ENCODE measurements at regions not wholly inside any gene's neighbourhood (a gene's known extent, or its start where the extent isn't known, plus 50 kb on each side); places are given as distances from the start of the nearest gene placed in this dataset.

DNA sequence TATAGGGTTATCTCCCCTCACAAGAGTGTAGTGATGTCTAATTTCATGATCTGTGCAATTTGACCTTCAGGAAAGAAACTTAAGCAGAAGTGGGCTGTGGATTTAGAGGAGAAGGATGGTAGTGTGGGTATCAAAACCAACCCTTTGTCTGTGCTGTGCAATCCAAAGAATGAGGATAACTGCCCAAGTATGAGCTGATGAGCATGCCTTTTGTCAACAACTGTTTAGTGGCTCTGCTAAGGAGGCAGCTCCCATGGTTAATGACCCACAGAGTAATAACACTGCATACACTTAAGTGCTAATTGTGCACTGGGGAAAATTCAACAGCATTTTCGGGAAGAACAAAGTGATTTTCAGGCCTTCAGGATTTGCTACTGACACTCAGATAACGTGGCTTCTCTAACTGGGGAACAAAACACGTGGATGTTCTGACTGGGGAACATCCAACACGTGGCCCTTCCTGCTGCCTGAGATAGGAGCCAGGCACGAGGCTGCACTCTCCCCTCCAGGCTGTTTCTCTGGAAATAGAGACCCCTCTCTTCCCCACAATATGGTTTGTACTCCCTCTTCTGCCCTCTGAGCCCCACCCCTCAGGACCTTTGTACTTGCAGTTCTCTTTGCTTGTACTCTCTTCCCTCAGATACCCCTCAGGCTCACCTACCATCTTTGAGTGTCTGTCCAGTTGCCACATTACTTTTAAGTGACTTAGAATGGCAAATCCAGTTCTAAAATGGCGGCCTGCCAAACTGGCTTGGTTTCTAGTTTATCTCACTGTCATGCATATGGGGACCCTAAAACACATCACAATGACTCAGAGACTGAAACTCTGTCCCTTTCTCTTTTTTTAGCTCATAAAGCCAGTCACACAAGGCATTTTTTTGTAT is 234.9 kb upstream of the POU2AF2 start:
- no peaks in the 10 kb centered on the region for H3K27me3 ChIP-seq (ENCODE audit: insufficient read depth, low read depth, severe bottlenecking)
- H3K9me3 ChIP-seq (ENCODE audit: severe bottlenecking), result no peaks in the 10 kb centered on the region
- no peaks in the 10 kb centered on the region for H3K36me3 ChIP-seq
- DNase-seq, result no peak
- H3K4me3 ChIP-seq (ENCODE audit: low read depth, low read length), result no peak overlapping the region
- TF ChIP-seq, protein P1, sequence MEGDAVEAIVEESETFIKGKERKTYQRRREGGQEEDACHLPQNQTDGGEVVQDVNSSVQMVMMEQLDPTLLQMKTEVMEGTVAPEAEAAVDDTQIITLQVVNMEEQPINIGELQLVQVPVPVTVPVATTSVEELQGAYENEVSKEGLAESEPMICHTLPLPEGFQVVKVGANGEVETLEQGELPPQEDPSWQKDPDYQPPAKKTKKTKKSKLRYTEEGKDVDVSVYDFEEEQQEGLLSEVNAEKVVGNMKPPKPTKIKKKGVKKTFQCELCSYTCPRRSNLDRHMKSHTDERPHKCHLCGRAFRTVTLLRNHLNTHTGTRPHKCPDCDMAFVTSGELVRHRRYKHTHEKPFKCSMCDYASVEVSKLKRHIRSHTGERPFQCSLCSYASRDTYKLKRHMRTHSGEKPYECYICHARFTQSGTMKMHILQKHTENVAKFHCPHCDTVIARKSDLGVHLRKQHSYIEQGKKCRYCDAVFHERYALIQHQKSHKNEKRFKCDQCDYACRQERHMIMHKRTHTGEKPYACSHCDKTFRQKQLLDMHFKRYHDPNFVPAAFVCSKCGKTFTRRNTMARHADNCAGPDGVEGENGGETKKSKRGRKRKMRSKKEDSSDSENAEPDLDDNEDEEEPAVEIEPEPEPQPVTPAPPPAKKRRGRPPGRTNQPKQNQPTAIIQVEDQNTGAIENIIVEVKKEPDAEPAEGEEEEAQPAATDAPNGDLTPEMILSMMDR (IDR thresholded peaks at IDR 0.05; ENCODE audit: low read depth, low read length), result no peak
- no peak overlapping the region for H3K27ac ChIP-seq

DNA sequence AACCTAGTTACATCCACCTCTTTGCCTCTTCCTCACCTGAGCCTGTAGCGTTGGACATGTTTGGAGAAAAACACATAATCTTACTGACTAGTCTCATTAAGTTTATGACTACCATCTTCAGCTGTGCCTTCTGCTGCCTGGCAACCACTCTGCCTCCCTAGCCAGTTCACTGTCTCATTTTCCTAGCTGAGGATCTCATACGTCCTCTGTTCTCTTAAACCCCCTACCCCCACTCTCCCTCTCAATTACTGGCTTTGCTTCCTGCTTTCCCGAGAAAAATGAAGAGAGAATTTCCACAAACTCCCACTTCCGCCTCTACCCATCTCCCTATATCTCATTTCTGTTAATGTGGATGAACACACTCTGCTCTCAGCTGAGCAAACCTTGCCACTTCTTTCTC is 239.3 kb upstream of the POU2AF2 start:
- Histone ChIP-seq H3K9me3 (ENCODE audit: severe bottlenecking) (no peaks in the 10 kb centered on the region), H3K36me3 (no peaks in the 10 kb centered on the region), H3K4me3 (ENCODE audit: low read depth, low read length) (no peak overlapping the region), H3K27ac (no peak overlapping the region), H3K27me3 (ENCODE audit: insufficient read depth, low read depth, severe bottlenecking) (no peaks in the 10 kb centered on the region)
- no peak for DNase-seq
- TF ChIP-seq, protein P1 (IDR thresholded peaks at IDR 0.05; ENCODE audit: low read depth, low read length), result no peak

DNA sequence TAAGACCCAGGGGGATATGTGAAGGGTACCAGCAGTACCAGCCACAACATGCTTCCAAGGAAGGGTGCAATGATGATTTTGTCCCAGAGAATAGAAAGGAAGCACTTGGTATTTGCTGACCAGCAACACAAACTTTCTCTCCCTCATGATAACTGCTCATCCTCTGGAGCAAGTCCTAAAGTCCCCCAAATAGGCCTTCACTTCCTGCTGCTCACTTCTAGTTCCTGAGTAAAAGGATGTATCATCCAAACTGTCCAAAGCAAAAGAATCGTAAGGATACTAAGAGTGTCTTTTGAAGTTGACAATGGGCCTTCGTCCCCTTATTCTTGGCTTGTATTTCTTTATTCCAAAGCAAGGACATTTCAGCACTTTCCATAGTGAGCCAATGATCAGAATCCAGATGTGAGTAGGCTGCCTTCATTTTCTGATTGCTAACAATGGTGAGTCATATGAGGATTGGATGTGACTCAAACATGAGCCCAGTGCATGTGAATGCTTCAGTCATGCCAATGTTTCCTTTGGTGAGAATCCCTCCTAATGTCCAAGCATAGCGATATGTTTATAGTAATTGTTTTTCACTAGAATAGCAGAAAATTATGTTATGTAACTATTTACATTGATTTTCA is 243.4 kb upstream of the POU2AF2 start:
- H3K4me3 ChIP-seq (ENCODE audit: low read depth, low read length), result no peak overlapping the region
- DNase-seq, result no peak
- no peak overlapping the region for H3K27ac ChIP-seq
- TF ChIP-seq, protein P1 (IDR thresholded peaks at IDR 0.05; ENCODE audit: low read depth, low read length), result no peak
- no peaks in the 10 kb centered on the region for H3K27me3 ChIP-seq (ENCODE audit: insufficient read depth, low read depth, severe bottlenecking)
- no peaks in the 10 kb centered on the region for H3K9me3 ChIP-seq (ENCODE audit: severe bottlenecking)
- H3K36me3 ChIP-seq, result no peaks in the 10 kb centered on the region

DNA sequence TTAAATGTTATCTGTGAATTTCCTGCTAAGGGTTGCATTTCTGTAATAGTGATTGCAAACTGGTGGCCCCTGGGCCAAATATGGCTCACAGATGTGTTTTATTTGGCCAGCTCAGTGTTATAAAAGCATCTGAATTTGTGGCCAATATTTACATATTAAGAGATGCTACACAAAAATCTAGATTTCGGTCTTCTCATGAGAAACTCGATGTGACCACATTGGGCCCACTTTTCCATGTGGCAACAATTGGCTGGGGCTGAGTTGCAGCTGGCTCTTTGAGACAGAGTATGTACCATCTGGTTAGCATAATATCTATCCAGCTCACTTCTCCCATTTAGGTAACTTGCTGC is 244.5 kb upstream of the POU2AF2 start:
- Histone ChIP-seq H3K27ac (no peak overlapping the region), H3K9me3 (ENCODE audit: severe bottlenecking) (no peaks in the 10 kb centered on the region), H3K36me3 (no peaks in the 10 kb centered on the region), H3K27me3 (ENCODE audit: insufficient read depth, low read depth, severe bottlenecking) (no peaks in the 10 kb centered on the region), H3K4me3 (ENCODE audit: low read depth, low read length) (no peak overlapping the region)
- DNase-seq, result no peak
- TF ChIP-seq, protein P1 (IDR thresholded peaks at IDR 0.05; ENCODE audit: low read depth, low read length), result no peak

DNA sequence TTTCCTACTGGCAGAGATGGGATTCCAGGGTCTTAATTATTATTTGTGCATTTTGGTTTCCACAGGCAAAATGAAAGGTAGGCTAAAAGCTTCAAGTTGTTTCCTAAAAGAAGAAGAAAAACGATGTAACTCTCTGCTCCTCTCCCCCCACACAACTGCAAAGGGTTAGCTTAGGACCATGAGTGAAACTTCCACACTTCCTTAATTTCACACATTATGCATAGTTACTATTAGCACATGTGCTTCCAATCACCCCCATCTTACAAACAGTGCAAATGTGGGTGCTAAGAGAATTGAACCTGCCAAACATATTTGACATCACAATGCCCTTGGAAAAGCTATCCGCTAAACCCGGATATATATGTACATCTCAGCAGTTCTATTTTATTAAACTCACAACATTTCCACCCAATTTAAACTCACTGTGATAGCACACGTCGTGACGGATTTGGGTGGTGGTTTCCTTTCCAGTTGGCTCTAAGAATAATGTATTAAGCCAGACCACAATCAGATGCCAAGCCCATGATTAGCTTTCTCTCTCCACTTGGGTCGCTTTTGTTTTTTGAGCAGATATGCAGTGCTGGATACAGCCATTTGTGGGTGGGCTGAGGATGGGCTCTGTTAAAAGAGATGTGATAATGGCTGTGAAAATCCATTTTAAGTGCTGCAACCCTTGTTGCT is 245.0 kb upstream of the POU2AF2 start:
- H3K36me3 ChIP-seq, result no peaks in the 10 kb centered on the region
- no peaks in the 10 kb centered on the region for H3K27me3 ChIP-seq (ENCODE audit: insufficient read depth, low read depth, severe bottlenecking)
- no peak overlapping the region for H3K4me3 ChIP-seq (ENCODE audit: low read depth, low read length)
- TF ChIP-seq, protein P1 (IDR thresholded peaks at IDR 0.05; ENCODE audit: low read depth, low read length), result no peak
- no peaks in the 10 kb centered on the region for H3K9me3 ChIP-seq (ENCODE audit: severe bottlenecking)
- DNase-seq, result no peak
- H3K27ac ChIP-seq, result no peak overlapping the region
